Activated CD4-positive, alpha-beta T cell treated with anti-CD3 and anti-CD28 coated beads, Interleukin-2, amount 10 ng/mL, durations not matched to agents 7 days and 5 days (primary cell): ENCODE measurements at regions not wholly inside any gene's neighbourhood (a gene's known extent, or its start where the extent isn't known, plus 50 kb on each side); places are given as distances from the start of the nearest gene placed in this dataset.

Experiments
- CTCF ChIA-PET: fragments of 350-600 bp; sonication (Branson Sonifier 250); formaldehyde crosslinking; loops from one replicate; lab custom pipeline; 2021; ENCODE audit warnings: antibody characterized with exemption; lab: Charles Lee
- POLR2A ChIA-PET: fragments of 350-600 bp; sonication (Branson Sonifier 250); formaldehyde crosslinking; loops from one replicate; lab custom pipeline; 2021; ENCODE audit warnings: antibody characterized with exemption; lab: Charles Lee
- DNase-seq: peaks from one replicate; pipeline ENCODE4 v3.0.0-alpha.2; 2020
- H3K27ac Mint-ChIP-seq: one replicate; pipeline ENCODE4 v1.8.0; 2021; ENCODE audit warnings: mild to moderate bottlenecking, moderate library complexity, mixed read lengths
- H3K27me3 Mint-ChIP-seq: one replicate; pipeline ENCODE4 v1.8.0; 2021; ENCODE audit warnings: mixed read lengths
- H3K36me3 Mint-ChIP-seq: one replicate; pipeline ENCODE4 v1.8.0; 2021; ENCODE audit warnings: low read depth, mixed read lengths
- H3K4me1 Mint-ChIP-seq: one replicate; pipeline ENCODE4 v1.8.0; 2021; ENCODE audit warnings: mixed read lengths
- H3K4me3 Mint-ChIP-seq: one replicate; pipeline ENCODE4 v1.8.0; 2021; ENCODE audit warnings: mild to moderate bottlenecking, moderate library complexity, mixed read lengths
- H3K9me3 Mint-ChIP-seq: one replicate; pipeline ENCODE4 v1.8.0; 2021; ENCODE audit warnings: mixed read lengths

DNA sequence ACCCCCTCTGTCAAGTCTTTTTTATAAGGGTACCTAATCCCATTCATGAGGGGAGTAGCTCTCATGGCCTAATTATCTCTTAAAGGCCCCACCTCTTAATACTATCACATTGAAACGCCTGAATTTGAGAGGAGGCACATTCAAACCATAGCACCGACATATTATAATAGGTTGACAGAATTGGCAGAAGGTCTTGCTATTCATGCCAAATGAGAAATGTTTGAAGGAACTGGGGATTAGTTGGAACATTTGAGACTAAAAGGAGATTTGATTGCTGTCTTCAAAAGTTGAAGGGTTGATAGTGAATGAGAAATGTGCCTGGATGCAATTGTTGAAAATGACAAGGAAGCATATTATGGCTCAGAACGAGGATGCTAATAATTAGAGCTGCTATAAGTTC is 331.1 kb downstream of the ATP23 start:
- ChIA-PET POLR2A (no interaction called here), CTCF (no interaction called here)
- Mint-ChIP-seq H3K27me3 (no peaks in the 10 kb centered on the region), H3K4me1 (no peaks in the 10 kb centered on the region), H3K27ac (no peak overlapping the region), H3K36me3 (no peaks in the 10 kb centered on the region), H3K9me3 (peaks cover 6% of the 10 kb centered on the region), H3K4me3 (no peak overlapping the region)
- DNase-seq = no peak

DNA sequence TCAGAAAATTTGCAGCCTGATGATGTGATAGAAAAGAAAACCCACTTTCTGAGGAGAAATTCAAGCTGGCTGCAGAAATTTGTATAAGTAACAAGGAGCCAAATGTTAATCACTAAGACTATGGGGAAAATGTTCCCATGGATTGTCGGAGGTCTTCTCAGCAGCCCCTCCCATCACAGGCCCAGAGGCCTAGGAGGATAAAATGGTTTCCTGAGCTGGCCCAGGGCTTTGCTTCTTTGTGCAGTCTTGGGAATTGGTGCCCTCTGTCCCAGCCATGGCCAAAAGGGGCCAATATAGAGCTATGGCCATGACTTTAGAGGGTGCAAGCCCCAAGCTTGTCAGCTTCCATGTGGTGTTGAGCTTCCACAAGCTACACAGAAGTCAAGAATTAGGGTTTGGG is 335.9 kb downstream of the ATP23 start:
- no peak overlapping the region for H3K27ac Mint-ChIP-seq
- H3K4me3 Mint-ChIP-seq = no peak overlapping the region
- H3K9me3 Mint-ChIP-seq = peaks cover 17% of the 10 kb centered on the region
- no peak for DNase-seq
- CTCF ChIA-PET = no interaction called here
- POLR2A ChIA-PET = no interaction called here
- no peaks in the 10 kb centered on the region for H3K27me3 Mint-ChIP-seq
- H3K36me3 Mint-ChIP-seq = no peaks in the 10 kb centered on the region
- H3K4me1 Mint-ChIP-seq = no peaks in the 10 kb centered on the region

DNA sequence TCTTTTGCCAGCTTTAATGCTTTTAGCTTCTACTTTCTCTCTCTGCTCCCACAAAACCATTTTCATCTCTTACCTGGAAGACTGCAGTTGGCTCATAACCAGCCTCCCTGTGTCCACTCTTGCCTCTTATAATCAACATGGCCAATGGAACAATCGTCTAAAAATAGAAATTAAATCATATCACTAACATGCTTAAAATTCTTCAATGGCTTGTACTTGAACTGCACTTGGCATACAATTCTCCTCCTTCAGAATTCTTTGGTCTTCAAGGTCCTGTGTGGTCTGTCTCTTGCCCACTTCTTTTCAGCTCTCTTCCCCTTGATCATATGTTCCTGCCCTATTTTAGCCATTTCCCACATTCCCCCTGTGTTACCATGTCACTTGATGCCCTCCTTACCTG is 342.2 kb downstream of the ATP23 start:
- H3K27ac Mint-ChIP-seq = no peak overlapping the region
- DNase-seq = no peak
- POLR2A ChIA-PET = no interaction called here
- H3K4me3 Mint-ChIP-seq = no peak overlapping the region
- no peaks in the 10 kb centered on the region for H3K4me1 Mint-ChIP-seq
- H3K27me3 Mint-ChIP-seq = no peaks in the 10 kb centered on the region
- peaks cover 11% of the 10 kb centered on the region for H3K9me3 Mint-ChIP-seq
- H3K36me3 Mint-ChIP-seq = no peaks in the 10 kb centered on the region
- CTCF ChIA-PET = no interaction called here

DNA sequence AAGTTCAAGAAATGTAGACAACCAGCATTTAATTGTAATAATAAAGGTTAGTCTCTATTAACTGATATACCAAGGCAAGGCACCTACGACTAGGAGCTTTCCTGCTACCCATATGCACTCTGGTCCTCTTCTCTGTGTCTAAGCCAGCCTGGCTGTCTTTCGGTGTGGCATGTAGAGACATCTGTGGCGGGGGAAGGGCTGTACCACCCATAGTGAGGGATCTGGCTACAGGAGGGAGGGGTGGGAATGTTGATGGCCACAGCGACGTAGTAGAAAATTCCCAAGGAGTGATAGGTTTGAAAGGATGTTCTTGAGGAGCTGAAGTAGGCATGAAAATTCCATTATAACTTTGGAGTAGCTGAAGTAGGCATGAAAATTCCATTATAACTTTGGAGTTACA is 344.2 kb downstream of the ATP23 start:
- POLR2A ChIA-PET = no interaction called here
- H3K4me3 Mint-ChIP-seq = no peak overlapping the region
- peaks cover 8% of the 10 kb centered on the region for H3K9me3 Mint-ChIP-seq
- no peak overlapping the region for H3K27ac Mint-ChIP-seq
- DNase-seq = no peak
- CTCF ChIA-PET = no interaction called here
- H3K36me3 Mint-ChIP-seq = no peaks in the 10 kb centered on the region
- no peaks in the 10 kb centered on the region for H3K27me3 Mint-ChIP-seq
- H3K4me1 Mint-ChIP-seq = no peaks in the 10 kb centered on the region

DNA sequence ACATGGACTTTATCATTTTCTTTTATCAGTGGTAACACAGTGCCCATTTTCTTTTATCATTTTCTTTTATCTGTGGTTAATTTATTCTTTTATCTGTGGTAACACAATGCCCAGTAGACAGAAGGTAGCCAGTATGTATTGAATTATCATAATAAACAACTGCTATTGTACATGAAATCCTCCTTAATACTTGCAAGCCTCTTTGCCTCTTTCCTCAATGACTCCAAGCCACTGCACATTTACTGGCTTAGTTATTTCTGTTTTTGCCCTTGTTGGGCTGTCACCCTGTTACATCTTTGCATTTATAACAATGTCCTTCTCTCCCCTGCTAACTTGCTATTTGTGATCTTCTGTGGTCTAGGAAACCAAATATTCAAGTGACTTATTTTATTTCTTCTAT is 345.0 kb downstream of the ATP23 start:
- no peak overlapping the region for H3K4me3 Mint-ChIP-seq
- no peaks in the 10 kb centered on the region for H3K36me3 Mint-ChIP-seq
- H3K9me3 Mint-ChIP-seq = peaks cover 3% of the 10 kb centered on the region
- H3K4me1 Mint-ChIP-seq = no peaks in the 10 kb centered on the region
- H3K27ac Mint-ChIP-seq = no peak overlapping the region
- no peak for DNase-seq
- peaks cover under 1% of the 10 kb centered on the region for H3K27me3 Mint-ChIP-seq
- CTCF ChIA-PET = interaction anchor here (0.6 kb wide), 1 partner anchor 999 kb away, joined by 6 read pairs; no protein-coding TSS in a partner anchor
- POLR2A ChIA-PET = no interaction called here

DNA sequence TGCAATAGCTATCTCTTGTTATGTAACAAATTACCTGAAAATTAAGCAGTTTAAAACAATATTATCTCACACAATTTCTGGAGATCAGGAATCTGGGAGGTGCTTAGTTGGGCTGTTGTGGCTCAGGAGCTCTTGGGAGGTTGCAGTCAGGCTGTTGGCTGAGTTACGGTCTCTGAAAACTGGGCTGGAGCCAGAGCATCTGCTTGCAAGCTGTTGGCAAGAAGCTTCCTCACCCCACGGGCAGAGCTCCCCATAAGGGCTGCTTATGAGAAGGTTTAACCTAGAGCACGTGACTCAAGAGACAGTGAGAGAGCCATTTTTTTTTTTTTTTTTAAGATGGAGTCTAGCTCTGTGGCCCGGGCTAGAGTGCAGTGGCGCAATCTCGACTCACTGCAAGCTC is 346.8 kb downstream of the ATP23 start:
- CTCF ChIA-PET = interaction anchor here (0.6 kb wide), 1 partner anchor 14 kb away, joined by 3 read pairs; no protein-coding TSS in a partner anchor
- Mint-ChIP-seq H3K36me3 (no peaks in the 10 kb centered on the region), H3K4me1 (no peaks in the 10 kb centered on the region), H3K9me3 (no peaks in the 10 kb centered on the region), H3K27ac (no peak overlapping the region), H3K27me3 (peaks cover 3% of the 10 kb centered on the region), H3K4me3 (no peak overlapping the region)
- no peak for DNase-seq
- POLR2A ChIA-PET = no interaction called here

DNA sequence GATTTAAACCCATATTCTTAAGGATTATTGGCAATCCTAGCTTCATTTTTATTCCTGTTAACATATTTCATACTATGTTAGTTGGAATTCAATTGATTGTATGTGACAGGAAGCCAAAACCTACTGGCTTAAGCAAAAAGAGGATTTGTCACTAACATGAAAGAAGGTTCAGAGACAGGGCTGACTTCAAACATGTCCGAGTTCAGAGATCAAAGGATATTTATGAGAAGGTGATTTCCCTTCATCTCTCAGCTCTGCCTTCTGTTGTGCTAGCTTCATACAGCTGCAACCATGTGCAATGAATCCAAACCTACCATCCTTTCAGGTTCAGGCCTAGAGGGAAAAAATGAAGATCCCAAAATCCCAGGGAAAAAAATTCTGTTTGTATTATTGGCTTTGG is 349.7 kb downstream of the ATP23 start:
- Mint-ChIP-seq H3K4me3 (no peak overlapping the region), H3K4me1 (no peaks in the 10 kb centered on the region), H3K27me3 (peaks cover 5% of the 10 kb centered on the region), H3K9me3 (no peaks in the 10 kb centered on the region), H3K27ac (no peak overlapping the region), H3K36me3 (no peaks in the 10 kb centered on the region)
- DNase-seq = no peak
- ChIA-PET POLR2A (no interaction called here), CTCF (no interaction called here)

DNA sequence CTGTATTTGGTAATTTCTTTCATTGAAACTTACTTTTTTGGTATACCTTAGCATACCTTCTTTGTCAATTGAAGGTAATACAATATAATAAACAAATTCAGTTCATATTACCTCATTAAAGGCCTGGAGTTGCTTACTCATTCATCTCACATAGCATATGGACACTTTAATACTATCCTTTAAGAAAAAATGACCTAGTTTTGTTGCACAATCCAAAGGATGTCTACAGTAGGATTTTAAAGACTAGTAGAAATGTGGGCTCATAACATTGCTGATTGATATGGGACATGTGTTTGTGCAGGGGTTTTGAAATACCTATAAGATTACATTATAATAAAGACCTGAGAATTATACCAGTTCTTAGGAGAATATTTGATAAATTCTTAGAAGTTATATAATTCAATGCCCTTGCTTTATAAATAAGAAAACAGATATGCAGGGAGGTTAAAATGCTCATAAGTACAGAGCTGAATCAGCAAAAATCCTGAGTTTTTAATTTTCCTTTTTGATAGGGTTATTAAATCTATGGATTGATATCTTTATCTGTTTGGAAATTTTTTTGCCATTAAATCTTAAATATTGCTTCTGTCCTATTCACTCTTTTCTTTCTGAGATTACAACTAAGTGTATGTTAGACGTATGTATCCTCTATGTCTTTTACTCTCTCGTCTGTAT is 352.1 kb downstream of the ATP23 start:
- CTCF ChIA-PET = no interaction called here
- Mint-ChIP-seq H3K9me3 (no peaks in the 10 kb centered on the region), H3K27me3 (peaks cover 5% of the 10 kb centered on the region), H3K4me3 (no peak overlapping the region), H3K4me1 (no peaks in the 10 kb centered on the region), H3K27ac (no peak overlapping the region), H3K36me3 (no peaks in the 10 kb centered on the region)
- POLR2A ChIA-PET = no interaction called here
- DNase-seq = no peak

DNA sequence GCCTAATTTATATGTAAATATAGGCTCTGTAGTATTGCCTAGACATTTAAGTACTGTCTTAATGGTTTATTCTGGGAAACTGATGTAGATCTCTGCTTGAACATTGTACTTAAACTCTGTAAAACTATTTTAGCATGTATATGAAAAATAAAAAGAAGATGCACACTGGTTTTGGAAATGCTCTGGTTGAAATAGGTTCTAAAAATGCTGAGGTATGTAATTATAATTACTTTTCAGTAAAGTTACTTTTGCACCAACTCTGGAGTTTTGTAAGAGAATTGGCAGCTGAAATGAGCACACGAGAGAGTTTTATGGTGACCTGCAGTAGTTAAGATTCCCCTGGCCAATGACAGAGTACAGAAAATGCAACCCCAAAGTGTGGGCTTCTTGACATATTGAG is 353.9 kb downstream of the ATP23 start:
- H3K36me3 Mint-ChIP-seq = no peaks in the 10 kb centered on the region
- H3K9me3 Mint-ChIP-seq = no peaks in the 10 kb centered on the region
- DNase-seq = no peak
- no peaks in the 10 kb centered on the region for H3K4me1 Mint-ChIP-seq
- H3K27me3 Mint-ChIP-seq = peaks cover 5% of the 10 kb centered on the region
- H3K27ac Mint-ChIP-seq = no peak overlapping the region
- no peak overlapping the region for H3K4me3 Mint-ChIP-seq
- ChIA-PET CTCF (no interaction called here), POLR2A (no interaction called here)

DNA sequence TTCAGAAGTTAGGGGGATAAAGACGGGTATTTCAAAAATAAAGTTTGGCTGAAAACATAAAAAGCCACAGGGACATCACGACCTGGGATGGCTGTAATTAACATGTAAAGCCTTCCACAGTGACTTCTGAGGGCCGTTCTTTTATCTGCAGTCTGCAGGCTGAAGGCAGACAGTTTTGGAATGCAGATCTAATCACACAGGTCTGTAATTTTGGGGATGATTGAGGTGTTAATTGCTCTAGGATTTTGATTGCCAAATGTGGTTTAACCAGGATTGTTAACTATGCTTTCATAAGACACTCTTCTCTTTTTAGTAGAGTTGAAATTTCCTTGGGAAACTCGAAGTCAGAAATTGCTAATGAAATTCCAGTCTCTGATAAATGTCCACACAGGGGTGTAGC is 355.5 kb downstream of the ATP23 start:
- ChIA-PET POLR2A (no interaction called here), CTCF (no interaction called here)
- Mint-ChIP-seq H3K27me3 (peaks cover 2% of the 10 kb centered on the region), H3K4me1 (no peaks in the 10 kb centered on the region), H3K9me3 (no peaks in the 10 kb centered on the region), H3K4me3 (no peak overlapping the region), H3K36me3 (no peaks in the 10 kb centered on the region), H3K27ac (no peak overlapping the region)
- no peak for DNase-seq

DNA sequence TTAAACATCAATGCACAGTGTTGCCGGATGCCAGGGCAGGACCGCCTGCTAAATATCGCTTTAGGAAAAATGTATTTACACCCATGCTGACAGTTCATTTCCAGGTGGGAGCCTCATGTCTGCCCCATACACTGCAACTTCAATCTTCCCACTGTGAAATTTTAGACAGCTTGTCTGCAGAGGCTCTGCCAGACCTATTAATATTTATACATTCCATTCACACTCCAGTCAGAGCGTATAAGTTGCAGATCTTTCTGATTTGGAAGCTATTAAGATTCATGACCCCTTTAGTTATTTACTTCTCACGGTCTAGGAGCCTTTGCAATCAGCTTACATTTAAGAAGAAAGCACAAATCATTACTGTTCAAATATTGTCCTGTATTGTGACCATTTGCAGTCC is 357.4 kb downstream of the ATP23 start:
- H3K4me3 Mint-ChIP-seq = no peak overlapping the region
- CTCF ChIA-PET = no interaction called here
- no peaks in the 10 kb centered on the region for H3K36me3 Mint-ChIP-seq
- H3K27me3 Mint-ChIP-seq = peaks cover 1% of the 10 kb centered on the region
- H3K4me1 Mint-ChIP-seq = no peaks in the 10 kb centered on the region
- no peaks in the 10 kb centered on the region for H3K9me3 Mint-ChIP-seq
- POLR2A ChIA-PET = no interaction called here
- no peak overlapping the region for H3K27ac Mint-ChIP-seq
- DNase-seq = no peak

DNA sequence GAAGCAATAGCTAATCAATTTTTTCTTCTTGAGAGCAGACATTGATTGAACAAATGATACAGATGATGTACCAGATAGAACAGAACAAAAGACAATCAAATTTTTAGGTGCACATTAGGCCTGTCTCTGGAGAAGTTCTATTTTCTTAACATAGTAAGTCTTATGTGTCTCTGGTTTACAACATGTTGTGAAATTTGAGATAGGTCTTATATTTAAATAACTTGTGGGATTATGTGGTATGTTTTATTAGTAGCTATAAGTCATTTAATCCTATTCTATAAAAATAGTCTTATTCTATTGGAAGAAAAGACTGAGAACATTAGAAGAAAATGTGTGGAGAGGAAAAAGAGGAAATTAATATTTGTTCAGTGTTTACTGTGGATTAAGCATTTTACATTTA is 358.0 kb downstream of the ATP23 start:
- CTCF ChIA-PET = no interaction called here
- Mint-ChIP-seq H3K4me3 (no peak overlapping the region), H3K27me3 (no peaks in the 10 kb centered on the region), H3K36me3 (no peaks in the 10 kb centered on the region), H3K4me1 (no peaks in the 10 kb centered on the region), H3K27ac (no peak overlapping the region), H3K9me3 (no peaks in the 10 kb centered on the region)
- POLR2A ChIA-PET = no interaction called here
- DNase-seq = no peak

DNA sequence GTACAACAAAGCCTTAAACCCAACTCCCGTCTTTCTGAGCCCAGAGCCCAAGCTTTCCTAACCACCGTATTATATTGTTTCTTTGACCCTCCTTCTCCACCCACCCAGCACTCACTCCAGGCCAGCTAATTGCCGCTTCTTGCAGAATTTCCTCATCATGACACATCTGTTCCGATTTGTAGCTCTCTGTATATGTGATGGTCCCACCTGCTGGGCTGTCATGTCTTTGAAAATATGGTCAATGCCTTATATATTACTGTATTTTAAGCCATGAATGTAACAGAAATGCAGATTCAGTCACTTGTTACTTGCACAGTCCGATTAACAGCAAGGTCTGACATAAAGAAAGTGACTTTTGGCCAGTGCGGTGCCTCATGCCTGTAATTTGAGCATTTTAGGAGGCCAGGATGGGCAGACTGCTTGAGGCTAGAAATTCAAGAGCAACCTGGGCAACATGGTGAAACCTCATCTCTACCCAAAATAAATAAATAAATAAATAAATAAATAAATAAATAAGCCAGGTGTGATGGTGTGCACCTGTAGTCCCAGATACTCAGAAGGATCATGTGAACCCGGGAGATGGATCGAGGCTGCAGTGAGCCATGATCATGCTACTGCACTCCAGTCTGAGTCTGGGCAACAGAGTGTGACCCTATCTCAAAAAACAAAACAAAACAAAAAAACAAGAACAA is 359.8 kb downstream of the ATP23 start:
- no peak overlapping the region for H3K27ac Mint-ChIP-seq
- H3K4me3 Mint-ChIP-seq = no peak overlapping the region
- H3K9me3 Mint-ChIP-seq = no peaks in the 10 kb centered on the region
- H3K27me3 Mint-ChIP-seq = no peaks in the 10 kb centered on the region
- no peak for DNase-seq
- ChIA-PET CTCF (no interaction called here), POLR2A (no interaction called here)
- H3K4me1 Mint-ChIP-seq = no peaks in the 10 kb centered on the region
- H3K36me3 Mint-ChIP-seq = no peaks in the 10 kb centered on the region

DNA sequence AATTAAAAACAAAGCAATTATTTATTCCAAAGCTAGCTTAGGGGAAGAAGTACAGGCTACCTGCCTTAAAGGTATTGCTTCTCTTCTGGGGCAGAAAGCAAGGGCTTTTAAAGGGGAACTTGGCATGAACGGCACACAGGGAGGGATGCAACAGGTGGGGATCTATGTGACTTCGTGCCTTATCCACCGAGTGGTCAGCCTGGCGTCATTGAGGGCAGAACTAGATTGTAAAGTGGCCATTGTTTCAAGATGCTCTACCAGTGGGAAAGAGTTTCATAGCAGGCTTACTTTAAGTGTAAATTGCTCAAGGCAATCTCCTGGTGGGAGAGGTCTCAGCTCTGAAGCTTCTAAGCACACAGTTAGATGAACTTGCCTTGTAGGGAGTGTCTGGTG is 360.4 kb downstream of the ATP23 start:
- H3K36me3 Mint-ChIP-seq = no peaks in the 10 kb centered on the region
- no peaks in the 10 kb centered on the region for H3K9me3 Mint-ChIP-seq
- no peaks in the 10 kb centered on the region for H3K4me1 Mint-ChIP-seq
- H3K27ac Mint-ChIP-seq = no peak overlapping the region
- DNase-seq = no peak
- ChIA-PET CTCF (no interaction called here), POLR2A (no interaction called here)
- H3K4me3 Mint-ChIP-seq = no peak overlapping the region
- H3K27me3 Mint-ChIP-seq = no peaks in the 10 kb centered on the region
